SHP77 (cell line): ENCODE measurements at regions not wholly inside any gene's neighbourhood (a gene's known extent, or its start where the extent isn't known, plus 50 kb on each side); places are given as distances from the start of the nearest gene placed in this dataset.

Source experiments
- DNase-seq, 2 experiments: peaks; one replicate each; lab custom pipeline; 2025; lab: John Stamatoyannopoulos, UW

- no peak for DNase-seq
These were observed 161.7 kb upstream of the UBE2E1 start for GRCh38 chr3:23644099-23644498.

- no peak for DNase-seq
These were observed 161.1 kb upstream of the UBE2E1 start for GRCh38 chr3:23644676-23645075.

DNA sequence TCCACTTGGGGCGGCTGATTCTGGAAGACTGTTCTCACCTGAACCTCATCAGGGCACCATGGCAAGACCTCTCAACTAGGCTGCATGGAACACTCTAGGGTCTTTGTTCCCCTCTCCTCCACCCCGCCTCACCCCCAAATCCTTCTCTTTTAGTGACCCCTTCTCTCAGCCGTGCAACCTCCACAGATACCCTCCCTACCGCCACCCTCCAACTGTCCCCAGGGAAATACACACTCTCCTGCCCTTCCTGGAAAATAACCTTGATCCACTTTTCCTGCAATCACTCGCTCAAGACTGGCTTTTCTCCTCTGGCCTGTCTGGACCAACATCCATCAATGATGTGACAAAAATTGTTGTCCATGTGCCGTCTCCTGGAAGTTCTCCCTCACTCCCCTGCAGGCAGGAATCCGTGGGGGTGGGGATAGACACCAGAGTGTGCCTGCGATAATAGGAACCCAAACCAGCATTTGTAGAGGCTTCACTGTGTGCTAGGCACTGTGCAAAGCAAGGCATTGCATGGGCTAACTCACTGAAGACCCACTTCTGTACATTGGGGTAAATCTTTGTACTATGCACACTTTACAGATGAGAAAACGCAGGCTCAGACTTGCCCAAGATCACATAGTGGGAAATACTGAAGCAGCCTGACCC lies 160.1 kb upstream of the UBE2E1 start:
- DNase-seq: no peak

DNA sequence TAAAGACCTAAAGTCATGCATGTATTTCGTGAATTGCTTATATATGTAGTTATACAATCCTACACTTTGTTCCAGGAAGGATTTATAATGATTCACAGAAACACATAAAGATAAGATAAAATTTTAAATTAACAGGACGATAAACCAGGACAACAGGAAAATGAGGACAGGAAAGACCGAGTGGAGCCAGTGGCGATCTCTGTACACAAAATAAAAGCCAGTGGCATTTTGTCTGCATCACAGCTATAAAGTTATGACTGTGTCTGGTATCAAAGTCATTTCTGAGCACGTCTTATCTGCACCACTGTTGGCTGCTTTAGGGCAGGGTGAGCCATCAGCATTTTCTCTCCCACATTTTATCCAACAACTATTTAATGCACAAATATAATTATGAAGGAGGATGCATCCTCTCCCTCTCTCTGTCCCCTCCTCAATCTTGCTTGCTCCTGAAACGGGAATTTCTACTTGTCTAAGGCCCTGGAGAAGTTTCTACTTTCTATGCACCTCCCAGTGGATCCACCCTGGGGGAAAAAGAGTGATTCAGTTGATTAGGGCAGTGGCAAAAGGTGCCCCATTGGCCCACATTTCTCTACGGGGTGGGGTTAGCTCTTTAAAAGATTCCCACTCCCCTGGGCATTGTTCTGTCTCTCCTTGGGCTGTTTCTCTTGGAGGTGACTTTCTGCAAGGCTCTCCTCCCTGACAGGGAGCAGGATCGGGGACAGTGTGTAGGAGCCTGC lies 159.4 kb upstream of the UBE2E1 start:
- DNase-seq: no peak

DNA sequence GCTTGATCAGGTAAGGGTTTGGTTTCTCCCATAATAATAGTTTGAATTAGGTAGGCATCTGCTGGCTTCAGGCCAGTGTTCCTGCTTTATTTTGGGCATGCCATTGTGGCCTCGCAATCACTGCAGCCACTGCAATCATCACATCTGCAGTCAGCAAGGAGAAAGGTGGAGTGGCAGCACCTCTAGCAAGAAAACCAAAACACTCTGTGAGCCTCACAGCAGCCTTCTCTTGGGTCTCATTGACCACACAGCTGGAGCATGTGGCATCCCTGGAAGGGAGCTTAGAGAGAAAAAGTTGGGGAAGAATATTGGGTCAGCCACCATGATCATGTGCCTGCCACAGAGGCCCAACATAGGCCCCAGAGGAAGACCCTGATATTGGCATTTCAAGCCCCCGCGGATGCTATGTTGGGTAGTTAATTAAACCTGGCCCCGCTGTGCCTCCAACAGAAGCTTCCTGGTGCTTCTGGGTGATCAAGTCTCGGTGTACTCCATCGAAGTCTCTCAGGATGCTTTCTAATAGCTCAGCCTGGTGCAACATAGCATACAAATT lies 158.0 kb upstream of the UBE2E1 start:
- no peak for DNase-seq

DNA sequence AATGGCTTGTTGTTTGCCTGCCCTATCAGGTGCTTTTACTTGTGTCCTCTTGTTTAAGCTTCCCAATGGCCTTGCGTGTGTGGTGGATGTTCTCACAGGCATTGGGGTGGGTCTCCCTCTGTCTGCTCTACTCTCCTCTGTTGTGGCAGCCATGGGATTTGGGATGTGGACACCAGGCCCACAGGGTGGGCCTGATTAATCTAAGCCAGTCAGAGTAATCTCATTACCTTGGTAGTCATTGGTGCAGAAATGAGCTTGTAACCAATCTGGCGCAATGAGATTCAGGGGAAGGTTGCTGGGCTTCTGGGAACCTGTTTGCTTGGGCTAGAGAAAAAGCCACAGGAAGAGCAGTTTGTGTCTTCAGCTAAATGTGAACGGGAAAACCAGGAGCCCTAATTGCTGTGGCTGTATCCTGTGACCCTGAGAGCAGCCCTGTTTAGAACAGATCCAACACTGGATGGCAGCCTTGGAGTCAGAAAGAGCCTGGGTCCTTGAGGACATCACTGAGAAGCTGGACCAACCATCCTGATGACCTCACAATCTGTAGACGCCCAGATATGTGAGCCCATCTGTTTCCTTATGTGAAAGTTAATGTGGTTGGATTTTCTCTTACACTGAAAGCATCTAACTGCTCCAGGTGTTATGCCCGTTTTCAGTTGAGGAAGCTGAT lies 157.3 kb upstream of the UBE2E1 start:
- no peak for DNase-seq

DNA sequence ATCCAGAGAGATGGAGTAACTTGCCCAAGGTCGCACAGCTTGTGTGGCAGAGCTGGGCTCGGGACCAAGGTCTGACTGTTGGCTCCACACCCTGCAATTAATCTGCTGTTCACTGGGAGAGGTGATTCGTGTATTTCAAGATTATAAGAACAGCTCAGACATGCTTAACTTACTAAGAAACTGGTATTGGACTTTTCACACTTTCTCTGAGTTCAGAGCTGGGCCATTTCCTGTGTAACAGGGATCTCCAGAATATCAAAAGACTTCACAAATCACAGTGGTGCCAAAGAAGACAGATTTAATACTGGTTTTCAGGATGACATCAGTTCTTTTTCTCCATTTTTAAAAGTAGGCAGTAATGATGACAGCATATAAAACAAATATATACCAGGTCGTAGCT lies 156.8 kb upstream of the UBE2E1 start:
- no peak for DNase-seq

GRCh38 chr3:23649448-23649847 lies 156.3 kb upstream of the UBE2E1 start:
- DNase-seq: no peak

- DNase-seq: no peak
These were observed 155.2 kb upstream of the UBE2E1 start for GRCh38 chr3:23650371-23651140.

DNA sequence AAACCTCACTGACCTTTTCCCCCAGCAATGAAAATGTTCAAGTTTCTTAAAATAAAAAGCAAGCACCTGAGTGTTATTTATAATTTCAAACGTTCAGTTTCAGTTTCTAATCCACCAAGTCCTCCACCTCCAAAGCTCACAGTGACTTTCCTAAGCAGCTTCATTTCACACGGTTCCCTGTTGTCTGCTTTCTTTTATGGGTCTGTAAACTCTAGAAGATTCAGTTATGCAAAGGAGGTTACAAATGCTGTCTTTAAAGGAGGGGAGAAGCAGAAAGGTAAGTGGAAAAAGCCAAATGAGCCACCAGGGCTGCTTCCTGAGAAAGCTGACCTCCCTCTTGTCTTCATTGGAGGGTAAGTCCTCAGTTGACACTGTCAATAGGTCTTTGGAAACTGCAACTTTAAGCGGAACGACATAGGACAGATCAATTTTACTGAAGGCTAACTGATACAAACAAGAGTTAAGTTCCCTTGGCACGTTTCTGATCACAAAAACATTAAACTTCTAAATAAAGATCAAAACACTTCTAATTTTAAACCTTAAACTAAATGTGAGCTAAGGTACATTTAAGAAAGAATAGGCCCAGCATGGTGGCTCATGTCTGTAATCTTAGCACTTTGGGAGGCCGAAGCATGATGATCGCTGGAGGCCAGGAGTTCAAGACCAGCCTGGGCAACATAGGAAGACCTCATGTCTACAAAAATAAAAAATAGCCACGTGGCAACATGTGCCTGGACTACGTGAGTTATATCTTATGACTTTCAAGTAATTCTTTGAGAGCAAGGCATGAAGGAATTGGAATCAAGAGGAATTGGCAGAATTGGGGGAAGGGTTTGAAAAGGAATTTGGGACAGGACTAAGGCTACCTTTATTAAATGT lies 151.9 kb upstream of the UBE2E1 start:
- DNase-seq: no peak

DNA sequence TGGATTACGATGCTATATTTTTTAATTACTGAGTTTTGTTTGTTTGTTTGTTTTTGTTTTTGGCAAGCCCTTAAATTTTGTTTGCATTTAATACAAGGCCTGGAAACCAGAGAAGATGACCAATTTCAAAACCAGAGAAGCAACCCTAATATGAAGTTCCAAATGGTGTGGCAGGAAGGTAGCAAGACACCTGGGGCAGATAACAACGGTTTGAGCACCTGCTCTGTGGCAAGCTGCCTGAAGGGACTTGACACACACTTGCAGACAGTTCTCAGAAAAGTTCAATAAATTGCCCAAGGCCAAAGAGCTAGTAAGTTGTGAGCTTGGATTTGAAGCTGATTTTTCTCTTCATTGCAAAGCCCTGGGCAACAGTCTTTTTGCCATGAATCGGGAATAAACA lies 151.2 kb upstream of the UBE2E1 start:
- DNase-seq: no peak

DNA sequence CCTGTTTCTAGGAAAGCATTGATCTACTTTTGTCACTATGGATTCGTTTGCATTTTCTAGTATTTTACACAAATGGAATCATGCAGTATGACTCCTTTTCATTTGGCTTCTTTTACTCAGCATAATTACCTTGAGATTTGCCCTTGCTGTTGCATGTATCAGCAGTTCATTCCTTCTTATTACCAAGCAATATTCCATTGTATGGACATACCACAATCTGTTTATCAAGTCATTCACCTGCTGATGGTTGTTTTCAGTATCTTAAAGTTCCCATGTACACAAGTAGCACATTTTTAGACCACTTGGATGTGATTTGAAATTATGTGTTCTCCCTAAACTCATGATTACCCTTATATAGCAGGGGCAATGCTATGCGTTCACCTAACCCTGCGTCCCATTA lies 150.0 kb upstream of the UBE2E1 start:
- no peak for DNase-seq

GRCh38 chr3:23656199-23656598 lies 149.6 kb upstream of the UBE2E1 start:
- DNase-seq: no peak

DNA sequence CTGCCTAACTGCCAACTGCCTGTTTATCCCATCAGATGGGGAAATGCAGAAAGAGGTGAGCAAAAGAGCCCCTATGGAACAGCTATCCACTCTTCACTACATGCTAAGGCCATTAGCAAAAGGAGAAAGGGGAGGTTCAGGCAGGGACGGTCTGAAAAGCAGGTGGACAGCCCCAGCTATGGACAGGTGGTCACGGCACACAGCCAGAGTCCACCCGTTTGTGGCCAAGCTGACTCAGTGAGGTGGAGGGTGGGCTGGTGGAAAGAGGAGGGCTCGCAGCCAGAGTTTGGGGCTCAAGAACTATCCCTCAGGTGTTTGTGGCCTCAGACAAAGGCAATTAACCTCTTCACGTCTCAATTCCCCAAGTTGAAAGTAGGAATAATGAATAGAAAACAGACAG lies 148.9 kb upstream of the UBE2E1 start:
- no peak for DNase-seq

DNA sequence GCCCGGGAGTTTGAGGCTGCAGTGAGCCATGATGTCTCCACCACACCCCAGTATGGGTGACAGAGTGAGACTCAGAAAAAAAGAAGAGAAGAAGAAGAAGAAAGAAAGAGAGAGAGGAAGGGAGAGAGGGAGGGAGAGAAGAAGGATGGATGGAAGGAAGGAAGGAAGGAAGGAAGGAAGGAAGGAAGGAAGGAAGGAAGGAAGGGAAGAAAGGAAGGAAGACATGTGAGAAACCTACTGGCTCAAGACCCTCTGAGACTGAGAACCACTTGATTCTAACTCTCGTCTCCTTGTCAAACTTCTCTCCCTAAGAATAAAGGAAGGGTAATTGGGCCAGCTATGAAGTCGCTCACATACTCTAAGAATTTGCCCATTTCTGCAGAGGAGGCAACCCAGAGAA lies 148.1 kb upstream of the UBE2E1 start:
- DNase-seq: no peak

DNA sequence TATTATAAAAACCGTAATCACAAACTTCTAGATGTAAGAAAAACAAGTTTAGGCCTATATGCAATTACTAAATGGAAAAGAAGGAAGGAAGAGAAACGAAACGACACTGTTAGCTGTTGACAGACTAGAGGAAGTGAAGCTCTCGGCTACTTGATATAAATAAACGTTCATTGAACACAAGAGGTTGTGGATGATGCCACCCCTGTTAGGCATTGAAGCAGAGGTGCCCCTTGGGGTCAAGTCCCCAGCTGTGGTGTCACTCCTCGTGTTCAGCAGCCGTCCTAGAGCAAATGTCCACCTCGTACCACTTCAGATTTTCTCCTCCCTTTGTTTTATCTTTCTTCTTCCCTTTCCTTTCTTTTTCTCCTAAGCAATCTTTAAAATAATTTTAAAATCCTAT lies 146.5 kb upstream of the UBE2E1 start:
- no peak for DNase-seq

DNA sequence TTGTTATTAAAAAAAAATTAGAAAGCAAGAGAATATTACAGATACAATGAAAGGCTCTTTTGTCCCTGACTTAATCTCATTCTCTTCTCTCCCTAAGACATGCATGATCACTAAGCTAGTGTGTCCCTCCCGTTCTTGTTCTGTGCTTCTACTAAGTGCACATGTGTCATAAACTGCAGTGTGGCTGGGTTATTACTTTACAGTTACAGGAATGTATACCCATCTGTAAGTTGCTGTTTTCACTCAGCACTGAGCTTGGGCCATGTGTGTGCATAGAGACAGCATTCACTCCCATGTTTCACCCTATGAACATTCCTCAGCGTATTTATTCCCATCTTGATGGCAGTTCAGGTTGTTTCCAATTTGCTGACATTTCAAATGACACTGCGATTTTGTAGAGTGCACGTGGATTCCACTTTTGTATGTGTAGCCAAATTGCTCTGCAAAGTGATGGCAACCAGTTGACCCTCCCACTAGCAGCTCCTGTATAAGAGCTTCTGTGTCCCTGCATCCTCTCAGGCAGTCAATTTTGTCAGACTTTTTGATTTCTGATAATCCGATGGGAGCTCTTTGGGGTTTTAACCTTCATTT lies 145.8 kb upstream of the UBE2E1 start:
- no peak for DNase-seq

GRCh38 chr3:23662079-23662617 lies 143.6 kb upstream of the UBE2E1 start:
- DNase-seq: no peak

GRCh38 chr3:23663246-23663645 lies 142.5 kb upstream of the UBE2E1 start:
- DNase-seq: no peak

DNA sequence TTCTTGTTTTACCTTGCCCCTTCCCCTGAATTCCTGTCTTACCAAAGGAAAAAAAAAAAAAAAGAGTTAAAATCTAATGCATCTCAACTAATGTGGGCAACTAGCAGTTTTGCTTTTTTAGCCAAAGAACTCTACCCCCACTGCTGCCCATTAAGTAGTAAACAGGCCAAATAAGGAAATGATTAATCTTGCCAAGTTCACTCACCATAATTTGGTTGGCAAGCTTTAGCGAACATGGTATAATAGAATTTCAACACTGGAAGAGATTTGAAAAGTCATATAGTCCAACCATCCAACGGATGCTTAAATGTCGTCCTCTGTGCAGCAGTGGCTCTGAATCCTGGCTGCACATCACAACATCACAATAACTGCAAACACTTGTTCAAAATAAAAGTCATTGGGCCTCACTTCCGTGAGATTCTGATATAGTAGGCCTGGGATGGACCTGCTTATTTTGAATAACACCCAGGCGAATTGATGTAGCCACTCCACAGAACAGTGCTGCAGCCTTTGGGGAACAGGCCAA lies 142.0 kb upstream of the UBE2E1 start:
- DNase-seq: no peak
